Epithelial cell of prostate (primary cell): ENCODE measurements at regions not wholly inside any gene's neighbourhood (a gene's known extent, or its start where the extent isn't known, plus 50 kb on each side); places are given as distances from the start of the nearest gene placed in this dataset.

ENCODE experiments used
- DNase-seq: peaks from one replicate; pipeline ENCODE4 v3.0.0-alpha.2; 2011; ENCODE audit warnings: low read depth, low spot score
- H3K27ac ChIP-seq: fragments of 450-650 bp; 2 replicates; pipeline ENCODE4 v1.5.1; 2017; ENCODE audit warnings: mild to moderate bottlenecking

GRCh38 chr4:121534187-121534586 lies 153.4 kb upstream of the QRFPR start:
- DNase-seq, result no peak
- H3K27ac ChIP-seq, result no peak overlapping the region

GRCh38 chr4:121526509-121526908 lies 145.7 kb upstream of the QRFPR start:
- DNase-seq, result no peak
- no peak overlapping the region for H3K27ac ChIP-seq

GRCh38 chr4:121519236-121519838 lies 138.5 kb upstream of the QRFPR start:
- no peak for DNase-seq
- H3K27ac ChIP-seq, result no peak overlapping the region

- no peak for DNase-seq
- no peak overlapping the region for H3K27ac ChIP-seq
Measured at GRCh38 chr4:121517241-121517640, 136.4 kb upstream of the QRFPR start.

GRCh38 chr4:121514443-121514842 lies 133.6 kb upstream of the QRFPR start:
- DNase-seq, result no peak

GRCh38 chr4:121510341-121510874 lies 129.6 kb upstream of the QRFPR start:
- no peak for DNase-seq
- H3K27ac ChIP-seq, result no peak overlapping the region

More at GRCh38 chr4:121514443-121514842, 133.6 kb upstream of the QRFPR start:
- no peak overlapping the region for H3K27ac ChIP-seq

GRCh38 chr4:121485190-121485804 lies 104.5 kb upstream of the QRFPR start:
- DNase-seq, result no peak
- no peak overlapping the region for H3K27ac ChIP-seq

GRCh38 chr4:121484633-121485032 lies 103.8 kb upstream of the QRFPR start:
- DNase-seq, result peak; percentile 33
- H3K27ac ChIP-seq, result no peak overlapping the region

- no peak overlapping the region for H3K27ac ChIP-seq
- peak; percentile 34 for DNase-seq
Measured at GRCh38 chr4:121479808-121480207, 99.0 kb upstream of the QRFPR start.

- no peak overlapping the region for H3K27ac ChIP-seq
- DNase-seq, result no peak
Measured at GRCh38 chr4:121477480-121477879, 96.7 kb upstream of the QRFPR start.

- no peak overlapping the region for H3K27ac ChIP-seq
- no peak for DNase-seq
Measured at GRCh38 chr4:121477079-121477478, 96.3 kb upstream of the QRFPR start.

- DNase-seq, result no peak
- H3K27ac ChIP-seq, result no peak overlapping the region
Measured at GRCh38 chr4:121472937-121473721, 92.3 kb upstream of the QRFPR start.

GRCh38 chr4:121464854-121465253 lies 84.0 kb upstream of the QRFPR start:
- DNase-seq, result no peak

GRCh38 chr4:121462660-121463261 lies 81.9 kb upstream of the QRFPR start:
- DNase-seq, result peak; percentile 24
- no peak overlapping the region for H3K27ac ChIP-seq

More at GRCh38 chr4:121464854-121465253, 84.0 kb upstream of the QRFPR start:
- H3K27ac ChIP-seq, result no peak overlapping the region

GRCh38 chr4:121459026-121459425 lies 78.2 kb upstream of the QRFPR start:
- DNase-seq, result no peak
- H3K27ac ChIP-seq, result no peak overlapping the region

GRCh38 chr4:121457278-121457875 lies 76.6 kb upstream of the QRFPR start:
- no peak overlapping the region for H3K27ac ChIP-seq
- DNase-seq, result no peak

GRCh38 chr4:121455285-121455684 lies 74.5 kb upstream of the QRFPR start:
- DNase-seq, result no peak
- no peak overlapping the region for H3K27ac ChIP-seq

GRCh38 chr4:121454251-121454979 lies 73.6 kb upstream of the QRFPR start:
- H3K27ac ChIP-seq, result no peak overlapping the region
- no peak for DNase-seq

GRCh38 chr4:121451310-121451709 lies 70.5 kb upstream of the QRFPR start:
- H3K27ac ChIP-seq, result no peak overlapping the region
- no peak for DNase-seq

GRCh38 chr4:121449416-121449815 lies 68.6 kb upstream of the QRFPR start:
- no peak for DNase-seq

More at GRCh38 chr4:121449416-121449815, 68.6 kb upstream of the QRFPR start:
- no peak overlapping the region for H3K27ac ChIP-seq
